GM12878 (cell line): ENCODE measurements at regions not wholly inside any gene's neighbourhood (a gene's known extent, or its start where the extent isn't known, plus 50 kb on each side); places are given as distances from the start of the nearest gene placed in this dataset.

Source experiments
- ATAC-seq: fragments of 200-7000 bp; cut with Tn5 transposase; 3 replicates; pipeline ENCODE4 v1.9.1; 2020; ENCODE audit warnings: mild to moderate bottlenecking, moderate library complexity
- BruUV-seq: library from RNA; stranded (reverse); fragments of 400-500 nt; replicated peaks from 2 replicates; lab custom pipeline; 2021; lab: Mats Ljungman, UMichigan
- CTCF ChIA-PET: fragments of 300-600 bp; sonication (Branson Sonifier 250); formaldehyde crosslinking; extraction: SDS; loops from one replicate; lab custom pipeline; 2021; ENCODE audit warnings: inconsistent platforms; lab: Yijun Ruan, JAX
- POLR2A ChIA-PET: fragments of 350-600 bp; formaldehyde crosslinking; extraction: SDS; loops from one replicate; lab custom pipeline; 2021; ENCODE audit warnings: inconsistent platforms; lab: Charles Lee
- RAD21 ChIA-PET: fragments of 300-600 bp; sonication (Branson Sonifier 250); formaldehyde crosslinking; loops from one replicate; lab custom pipeline; 2023; ENCODE audit warnings: antibody characterized with exemption; ENCODE audit not compliant: unreplicated experiment; lab: Charles Lee
- SMC1A ChIA-PET: fragments of 300-600 bp; sonication (Branson Sonifier 250); formaldehyde crosslinking; loops from one replicate; lab custom pipeline; 2023; ENCODE audit not compliant: unreplicated experiment, uncharacterized antibody; lab: Charles Lee
- DNase-seq: peaks from one replicate; pipeline ENCODE4 v3.0.0-alpha.2; 2011; ENCODE audit warnings: low read depth, low spot score
- FAIRE-seq: peaks from 3 replicates; lab custom pipeline; 2011; peaks lifted over from hg19 to GRCh38; lab: Jason Lieb, UNC
- H2AFZ ChIP-seq: 2 replicates; pipeline ENCODE4 v1.6.0; 2011; ENCODE audit warnings: low read depth, low read length, control low read depth; ENCODE audit not compliant: control insufficient read depth
- H3K27ac ChIP-seq: 2 replicates; pipeline ENCODE4 v1.5.1; 2011; ENCODE audit warnings: control low read depth; ENCODE audit not compliant: control insufficient read depth, insufficient read depth
- H3K27me3 ChIP-seq, 2 experiments: replicated peaks in 1 of 2; 2 replicates each; pipeline versions ENCODE4 v1.6.0 to v1.6.1; 2011; ENCODE audit warnings: low read length in 1 of 2; ENCODE audit not compliant: control insufficient read depth in 2 of 2, insufficient read depth in 2 of 2
- H3K36me3 ChIP-seq, 2 experiments: 2 replicates each; pipeline ENCODE4 v1.5.1; 2011; ENCODE audit warnings: low read length in 1 of 2; ENCODE audit not compliant: control insufficient read depth in 2 of 2, insufficient read depth in 2 of 2
- H3K4me1 ChIP-seq: 2 replicates; pipeline ENCODE4 v1.6.1; 2011; ENCODE audit warnings: mild to moderate bottlenecking, low read length, moderate library complexity, mixed read lengths; ENCODE audit not compliant: control insufficient read depth, insufficient read depth
- H3K4me2 ChIP-seq: 2 replicates; pipeline ENCODE4 v1.6.0; 2011; ENCODE audit warnings: control low read depth; ENCODE audit not compliant: control insufficient read depth, insufficient read depth
- H3K4me3 ChIP-seq: fragments of 200-600 bp; sonication (generic); 2 replicates; pipeline ENCODE4 v1.5.1; 2016
- H3K79me2 ChIP-seq: 2 replicates; pipeline ENCODE4 v1.6.0; 2011; ENCODE audit warnings: low read length; ENCODE audit not compliant: control insufficient read depth, insufficient read depth
- H3K9ac ChIP-seq: 2 replicates; pipeline ENCODE4 v1.8.0; 2011; ENCODE audit warnings: low read length, control low read depth, mixed read lengths; ENCODE audit not compliant: control insufficient read depth, insufficient read depth
- H3K9me3 ChIP-seq: replicated peaks from 3 replicates; pipeline ENCODE4 v1.5.1; 2011; ENCODE audit warnings: mild to moderate bottlenecking, low read length; ENCODE audit not compliant: control insufficient read depth, insufficient read depth
- H4K20me1 ChIP-seq: 2 replicates; pipeline ENCODE4 v1.6.0; 2011; ENCODE audit not compliant: control insufficient read depth, insufficient read depth
- CBX3 ChIP-seq: fragments of 200-600 bp; sonication (generic); IDR thresholded peaks from 2 replicates; pipeline ENCODE4 v1.6.1; 2016; ENCODE audit warnings: low read depth, borderline replicate concordance
- CBX5 ChIP-seq: sonication (generic); IDR thresholded peaks from 2 replicates; pipeline ENCODE4 v1.6.1; 2016; ENCODE audit warnings: low read depth, moderate library complexity, mild to moderate bottlenecking, inconsistent platforms
- HDAC6 ChIP-seq: fragments of 200-600 bp; sonication (generic); IDR thresholded peaks from one replicate; pipeline ENCODE4 v1.8.0; 2017; ENCODE audit warnings: antibody characterized with exemption; ENCODE audit not compliant: unreplicated experiment
- IKZF2 ChIP-seq, 2 experiments: fragments of 450-650 bp; IDR thresholded peaks; 2 replicates each; pipeline ENCODE4 v1.6.1; 2017; ENCODE audit warnings: mild to moderate bottlenecking in 2 of 2, moderate library complexity in 2 of 2
- MYB ChIP-seq: fragments of 150-350 bp; IDR thresholded peaks from 2 replicates; pipeline ENCODE4 v1.6.1; 2014; ENCODE audit warnings: mild to moderate bottlenecking, low read depth, low read length, borderline replicate concordance
- NFYB ChIP-seq: IDR thresholded peaks from 2 replicates; pipeline ENCODE4 v1.6.1; 2011; ENCODE audit warnings: low read depth, mild to moderate bottlenecking, low read length, improper control_type of control experiment, moderate library complexity; ENCODE audit not compliant: insufficient read depth
- PML ChIP-seq: IDR thresholded peaks from 2 replicates; pipeline ENCODE4 v1.6.1; 2012; ENCODE audit warnings: low read length, inconsistent platforms
- SREBF2 ChIP-seq: IDR thresholded peaks from 2 replicates; pipeline ENCODE4 v1.6.1; 2012; ENCODE audit warnings: mild to moderate bottlenecking, low read length
- TCF7 ChIP-seq: IDR thresholded peaks from 2 replicates; pipeline ENCODE4 v1.6.1; 2014; ENCODE audit warnings: antibody characterized with exemption, borderline replicate concordance
- ZNF384 ChIP-seq: IDR thresholded peaks from 2 replicates; pipeline ENCODE4 v1.6.1; 2012; ENCODE audit warnings: low read depth, mild to moderate bottlenecking, low read length, improper control_type of control experiment, borderline replicate concordance
- WGBS: methylation state at CpG from one replicate; pipeline ENCODE4 v1.1.6; 2016; ENCODE audit warnings: low lambda C conversion rate; ENCODE audit not compliant: insufficient replicate concordance, insufficient coverage; ENCODE audit errors: missing lambda C conversion rate; 5-methylcytosine and 5-hydroxymethylcytosine counted together
- in situ Hi-C: fragments of 300-500 bp; cut with MboI; formaldehyde crosslinking; loops from 9 replicates; pipeline ENCODE4 v1.14.3; 2018; ENCODE audit warnings: mixed read lengths
- intact Hi-C: fragments of 100-400 bp; cut with micrococcal nuclease; formaldehyde crosslinking; loops from one replicate; pipeline ENCODE4 v1.14.2; 2022; ENCODE audit not compliant: unreplicated experiment
- TF ChIP-seq, protein P1 (sequence below): fragments of 450-650 bp; IDR thresholded peaks from 2 replicates; pipeline ENCODE4 v1.6.1; 2017; ENCODE audit warnings: low read depth, mild to moderate bottlenecking, moderate library complexity
- TF ChIP-seq, protein P2 (sequence below): fragments of 450-650 bp; IDR thresholded peaks from 2 replicates; pipeline ENCODE4 v1.6.1; 2017; ENCODE audit warnings: mild to moderate bottlenecking, low read depth, inconsistent platforms; ENCODE audit not compliant: poor library complexity, severe bottlenecking
- TF ChIP-seq, protein P3 (sequence below): IDR thresholded peaks from 2 replicates; pipeline ENCODE4 v1.6.1; 2011; ENCODE audit warnings: borderline replicate concordance, low read depth, mild to moderate bottlenecking, moderate library complexity, low read length; ENCODE audit not compliant: insufficient read depth, poor library complexity, severe bottlenecking

GRCh38 chr18:22257022-22257543, 87.7 kb downstream of the GATA6 start (continued):
- TF ChIP-seq IKZF2 (IDR thresholded peaks at IDR 0.05) (no peak), TCF7 (no peak), HDAC6 (no peak), CBX5 (no peak), SREBF2 (no peak), MYB (no peak), ZNF384 (no peak)
- TF ChIP-seq, protein P1, sequence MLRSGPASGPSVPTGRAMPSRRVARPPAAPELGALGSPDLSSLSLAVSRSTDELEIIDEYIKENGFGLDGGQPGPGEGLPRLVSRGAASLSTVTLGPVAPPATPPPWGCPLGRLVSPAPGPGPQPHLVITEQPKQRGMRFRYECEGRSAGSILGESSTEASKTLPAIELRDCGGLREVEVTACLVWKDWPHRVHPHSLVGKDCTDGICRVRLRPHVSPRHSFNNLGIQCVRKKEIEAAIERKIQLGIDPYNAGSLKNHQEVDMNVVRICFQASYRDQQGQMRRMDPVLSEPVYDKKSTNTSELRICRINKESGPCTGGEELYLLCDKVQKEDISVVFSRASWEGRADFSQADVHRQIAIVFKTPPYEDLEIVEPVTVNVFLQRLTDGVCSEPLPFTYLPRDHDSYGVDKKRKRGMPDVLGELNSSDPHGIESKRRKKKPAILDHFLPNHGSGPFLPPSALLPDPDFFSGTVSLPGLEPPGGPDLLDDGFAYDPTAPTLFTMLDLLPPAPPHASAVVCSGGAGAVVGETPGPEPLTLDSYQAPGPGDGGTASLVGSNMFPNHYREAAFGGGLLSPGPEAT, result no peak
- TF ChIP-seq, protein P2, sequence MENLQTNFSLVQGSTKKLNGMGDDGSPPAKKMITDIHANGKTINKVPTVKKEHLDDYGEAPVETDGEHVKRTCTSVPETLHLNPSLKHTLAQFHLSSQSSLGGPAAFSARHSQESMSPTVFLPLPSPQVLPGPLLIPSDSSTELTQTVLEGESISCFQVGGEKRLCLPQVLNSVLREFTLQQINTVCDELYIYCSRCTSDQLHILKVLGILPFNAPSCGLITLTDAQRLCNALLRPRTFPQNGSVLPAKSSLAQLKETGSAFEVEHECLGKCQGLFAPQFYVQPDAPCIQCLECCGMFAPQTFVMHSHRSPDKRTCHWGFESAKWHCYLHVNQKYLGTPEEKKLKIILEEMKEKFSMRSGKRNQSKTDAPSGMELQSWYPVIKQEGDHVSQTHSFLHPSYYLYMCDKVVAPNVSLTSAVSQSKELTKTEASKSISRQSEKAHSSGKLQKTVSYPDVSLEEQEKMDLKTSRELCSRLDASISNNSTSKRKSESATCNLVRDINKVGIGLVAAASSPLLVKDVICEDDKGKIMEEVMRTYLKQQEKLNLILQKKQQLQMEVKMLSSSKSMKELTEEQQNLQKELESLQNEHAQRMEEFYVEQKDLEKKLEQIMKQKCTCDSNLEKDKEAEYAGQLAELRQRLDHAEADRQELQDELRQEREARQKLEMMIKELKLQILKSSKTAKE, result no peak

- Histone ChIP-seq H3K27ac (no peak overlapping the region), H3K4me2 (no peak overlapping the region), H3K9me3 (no peaks in the 10 kb centered on the region), H3K27me3 (no peaks in the 10 kb centered on the region), H4K20me1 (no peaks in the 10 kb centered on the region), H3K36me3 (no peaks in the 10 kb centered on the region), H3K4me1 (no peaks in the 10 kb centered on the region), H3K9ac (no peak overlapping the region), H2AFZ (no peak overlapping the region), H3K79me2 (no peaks in the 10 kb centered on the region), H3K4me3 (no peak overlapping the region)
- TF ChIP-seq CBX3 (no peak), NFYB (no peak), PML (no peak)
- TF ChIP-seq, protein P3, sequence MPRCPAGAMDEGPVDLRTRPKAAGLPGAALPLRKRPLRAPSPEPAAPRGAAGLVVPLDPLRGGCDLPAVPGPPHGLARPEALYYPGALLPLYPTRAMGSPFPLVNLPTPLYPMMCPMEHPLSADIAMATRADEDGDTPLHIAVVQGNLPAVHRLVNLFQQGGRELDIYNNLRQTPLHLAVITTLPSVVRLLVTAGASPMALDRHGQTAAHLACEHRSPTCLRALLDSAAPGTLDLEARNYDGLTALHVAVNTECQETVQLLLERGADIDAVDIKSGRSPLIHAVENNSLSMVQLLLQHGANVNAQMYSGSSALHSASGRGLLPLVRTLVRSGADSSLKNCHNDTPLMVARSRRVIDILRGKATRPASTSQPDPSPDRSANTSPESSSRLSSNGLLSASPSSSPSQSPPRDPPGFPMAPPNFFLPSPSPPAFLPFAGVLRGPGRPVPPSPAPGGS, result no peak
- no peak for ATAC-seq
- ChIA-PET SMC1A (no interaction called here), CTCF (no interaction called here), POLR2A (no interaction called here), RAD21 (no interaction called here)
- FAIRE-seq, result no peak
- in situ Hi-C loops (no loop called here), intact Hi-C loops (loop anchor here (10.0 kb wide), 2 partner anchors 61 to 301 kb away; no protein-coding TSS in a partner anchor)
- WGBS, result 35% methylated on average over 11 of the region's 11 CpGs
- no TSS peak for BruUV-seq
- DNase-seq, result no peak
Observed at GRCh38 chr18:22254088-22254487, 84.7 kb downstream of the GATA6 start.
